H1 (cell line): ENCODE measurements at regions not wholly inside any gene's neighbourhood (a gene's known extent, or its start where the extent isn't known, plus 50 kb on each side); places are given as distances from the start of the nearest gene placed in this dataset.

ENCODE experiments used
- CTCF ChIA-PET: fragments of 300-600 bp; sonication (Branson Sonifier 250); formaldehyde crosslinking; loops from one replicate; lab custom pipeline; 2021; ENCODE audit not compliant: partially characterized antibody; lab: Charles Lee
- POLR2A ChIA-PET: fragments of 300-600 bp; sonication (Branson Sonifier 250); formaldehyde crosslinking; loops from one replicate; lab custom pipeline; 2021; ENCODE audit warnings: inconsistent platforms; ENCODE audit not compliant: partially characterized antibody; lab: Charles Lee
- DNase-seq, 2 experiments: peaks; one replicate each; pipeline versions ENCODE4 v3.0.0 to v3.0.0-alpha.2; 2010 to 2022; ENCODE audit warnings: low spot score in 2 of 2, low read depth in 1 of 2, mixed read lengths in 1 of 2
- FAIRE-seq: peaks from 2 replicates; lab custom pipeline; 2011; peaks lifted over from hg19 to GRCh38; lab: Jason Lieb, UNC
- H2AFZ ChIP-seq: 2 replicates; pipeline ENCODE4 v1.8.1; 2012; ENCODE audit warnings: low read length, inconsistent platforms
- H2AK5ac ChIP-seq: 2 replicates; pipeline ENCODE4 v1.6.1; 2013; ENCODE audit warnings: low read depth, low read length
- H2BK120ac ChIP-seq: replicated peaks from 2 replicates; pipeline ENCODE3; 2013; ENCODE audit warnings: low read depth, low read length, inconsistent platforms
- H2BK12ac ChIP-seq: 2 replicates; pipeline ENCODE4 v1.6.1; 2013; ENCODE audit warnings: low read depth, low read length
- H2BK15ac ChIP-seq: 2 replicates; pipeline ENCODE4 v1.6.1; 2013; ENCODE audit warnings: low read length
- H2BK20ac ChIP-seq: 2 replicates; pipeline ENCODE4 v1.6.1; 2013; ENCODE audit warnings: low read length
- H2BK5ac ChIP-seq: 2 replicates; pipeline ENCODE4 v1.6.1; 2013; ENCODE audit warnings: low read depth, low read length
- H3K14ac ChIP-seq: 2 replicates; pipeline ENCODE4 v1.6.1; 2013; ENCODE audit warnings: inconsistent platforms; ENCODE audit not compliant: insufficient read length
- H3K18ac ChIP-seq: 2 replicates; pipeline ENCODE4 v1.6.1; 2013; ENCODE audit warnings: low read length; ENCODE audit errors: extremely low read depth
- H3K23ac ChIP-seq: 2 replicates; pipeline ENCODE4 v1.6.1; 2013; ENCODE audit warnings: inconsistent platforms; ENCODE audit not compliant: insufficient read length
- H3K23me2 ChIP-seq: 2 replicates; pipeline ENCODE4 v1.6.1; 2013; ENCODE audit warnings: low read depth, low read length
- H3K27ac ChIP-seq: 2 replicates; pipeline ENCODE4 v1.6.1; 2011; ENCODE audit warnings: low read depth, low read length, inconsistent platforms
- H3K27me3 ChIP-seq, 4 experiments: replicated peaks in 1 of 4; 1 replicate in 1 of 4; 2 replicates in 3 of 4; pipeline versions ENCODE4 v1.6.1 to v1.8.1; 2011 to 2013; ENCODE audit warnings: low read length in 3 of 4, mild to moderate bottlenecking in 3 of 4, inconsistent platforms in 2 of 4, mixed read lengths in 2 of 4, moderate library complexity in 1 of 4; ENCODE audit not compliant: control insufficient read depth in 3 of 4, insufficient read depth in 3 of 4; ENCODE audit errors: extremely low read depth in 1 of 4
- H3K36me3 ChIP-seq, 4 experiments: 2 replicates each; pipeline versions ENCODE4 v1.6.1 to v1.8.1; 2011 to 2013; ENCODE audit warnings: mild to moderate bottlenecking in 4 of 4, low read length in 3 of 4, moderate library complexity in 2 of 4, control low read depth in 1 of 4, inconsistent platforms in 1 of 4; ENCODE audit not compliant: insufficient read depth in 4 of 4, control insufficient read depth in 2 of 4
- H3K4ac ChIP-seq: replicated peaks from 2 replicates; pipeline ENCODE3; 2013; ENCODE audit warnings: low read length, low read depth, mixed read lengths, inconsistent platforms; ENCODE audit not compliant: insufficient read length
- H3K4me1 ChIP-seq, 4 experiments: replicated peaks in 1 of 4; 1 replicate in 1 of 4; 2 replicates in 3 of 4; pipeline versions ENCODE4 v1.6.1 to v1.8.1; 2011 to 2013; ENCODE audit warnings: low read length in 3 of 4, inconsistent platforms in 2 of 4, mixed read lengths in 1 of 4; ENCODE audit not compliant: insufficient read depth in 4 of 4, control insufficient read depth in 3 of 4
- H3K4me2 ChIP-seq, 2 experiments: 2 replicates each; pipeline versions ENCODE4 v1.6.1 to v1.8.1; 2011 to 2013; ENCODE audit warnings: low read depth in 2 of 2, low read length in 2 of 2, control low read depth in 1 of 2, inconsistent platforms in 1 of 2, mild to moderate bottlenecking in 1 of 2; ENCODE audit not compliant: insufficient read depth in 1 of 2
- H3K4me3 ChIP-seq, 4 experiments: fragments of 200-600, 300-600 bp in 1 of 4; sonication (generic), shearing (Covaris generic), sonication (Bioruptor Twin) in 1 of 4; 2 replicates each; pipeline versions ENCODE4 v1.5.1 to v1.8.1; 2011 to 2016; ENCODE audit warnings: low read length in 4 of 4, low read depth in 3 of 4, control low read depth in 2 of 4, inconsistent platforms in 2 of 4, mild to moderate bottlenecking in 2 of 4, mixed read lengths in 1 of 4, moderate library complexity in 1 of 4; ENCODE audit not compliant: insufficient read depth in 2 of 4; ENCODE audit errors: extremely low read depth in 1 of 4
- H3K56ac ChIP-seq: replicated peaks from 2 replicates; pipeline ENCODE3; 2013; ENCODE audit warnings: low read depth, mild to moderate bottlenecking, mixed read lengths, low read length, inconsistent platforms; ENCODE audit not compliant: insufficient read length
- H3K79me1 ChIP-seq: 2 replicates; pipeline ENCODE4 v1.6.1; 2013; ENCODE audit warnings: low read depth, low read length, control low read depth
- H3K79me2 ChIP-seq, 2 experiments: 2 replicates each; pipeline versions ENCODE4 v1.6.1 to v1.8.1; 2012 to 2013; ENCODE audit warnings: low read length in 2 of 2, mild to moderate bottlenecking in 2 of 2, inconsistent platforms in 1 of 2; ENCODE audit not compliant: insufficient read depth in 2 of 2, control insufficient read depth in 1 of 2
- H3K9ac ChIP-seq, 4 experiments: replicated peaks in 1 of 4; 1 replicate in 1 of 4; 2 replicates in 3 of 4; pipeline versions ENCODE4 v1.6.1 to v1.8.1; 2011 to 2013; ENCODE audit warnings: low read depth in 3 of 4, low read length in 3 of 4, control low read depth in 2 of 4, mild to moderate bottlenecking in 2 of 4, moderate library complexity in 2 of 4, inconsistent platforms in 1 of 4; ENCODE audit errors: extremely low read depth in 1 of 4
- H3K9me3 ChIP-seq, 2 experiments: 2 replicates each; pipeline versions ENCODE4 v1.6.1 to v1.8.1; 2012 to 2013; ENCODE audit warnings: mild to moderate bottlenecking in 2 of 2, moderate library complexity in 2 of 2, control low read depth in 1 of 2, inconsistent platforms in 1 of 2, low read depth in 1 of 2, low read length in 1 of 2, mixed read lengths in 1 of 2; ENCODE audit not compliant: insufficient read depth in 2 of 2
- H4K20me1 ChIP-seq, 2 experiments: replicated peaks in 1 of 2; 2 replicates each; pipeline versions ENCODE3 to v1.8.1; 2011 to 2013; ENCODE audit warnings: inconsistent platforms in 2 of 2, low read length in 2 of 2, mild to moderate bottlenecking in 1 of 2; ENCODE audit not compliant: insufficient read depth in 2 of 2, control insufficient read depth in 1 of 2
- H4K5ac ChIP-seq: 2 replicates; pipeline ENCODE4 v1.6.1; 2013; ENCODE audit warnings: low read length, low read depth, mixed read lengths, inconsistent platforms; ENCODE audit not compliant: insufficient read length
- H4K8ac ChIP-seq: 2 replicates; pipeline ENCODE4 v1.8.0; 2013; ENCODE audit warnings: mild to moderate bottlenecking, moderate library complexity, low read length, inconsistent platforms; ENCODE audit not compliant: insufficient read depth; ENCODE audit errors: extremely low read depth
- H4K91ac ChIP-seq: replicated peaks from 2 replicates; pipeline ENCODE3; 2013; ENCODE audit warnings: low read length, mixed read lengths, inconsistent platforms; ENCODE audit not compliant: insufficient read length
- ASH2L ChIP-seq: fragments of 200-600, 300-600 bp; sonication (generic); IDR thresholded peaks from one replicate; pipeline ENCODE4 v1.7.1; 2017; ENCODE audit warnings: low read length
- WGBS, 2 experiments: shearing (Covaris generic) in 1 of 2; methylation state at CpG; one replicate each; pipeline versions ENCODE4 v1.1.6 to v1.1.7; 2013 to 2015; ENCODE audit warnings: low lambda C conversion rate in 2 of 2, mixed read lengths in 2 of 2, inconsistent platforms in 1 of 2, low coverage in 1 of 2, missing lambda C conversion rate in 1 of 2; ENCODE audit not compliant: insufficient replicate concordance in 2 of 2, insufficient coverage in 1 of 2, insufficient read length in 1 of 2; ENCODE audit errors: extremely low coverage in 1 of 2, missing lambda C conversion rate in 1 of 2; 5-methylcytosine and 5-hydroxymethylcytosine counted together

DNA sequence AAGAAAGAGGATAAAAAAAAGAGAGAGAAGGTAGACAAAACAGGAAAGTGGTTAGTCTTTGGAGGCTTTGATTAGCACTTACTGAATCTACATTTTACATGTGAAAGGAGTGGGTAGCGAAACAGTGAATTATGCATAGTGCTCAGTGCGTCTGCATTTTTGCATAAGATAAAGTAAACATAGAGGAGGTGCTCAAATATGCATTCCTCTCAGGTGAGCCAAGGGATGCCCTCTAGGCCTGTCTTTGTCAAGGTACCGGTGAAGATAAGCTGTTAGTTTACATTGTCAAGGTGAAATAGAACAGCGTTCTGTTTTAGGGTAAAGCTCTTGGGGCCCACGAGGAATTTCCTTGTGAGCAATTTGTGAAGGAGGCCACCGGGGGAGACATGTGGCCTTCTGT lies 260.6 kb downstream of the TRIML1 start:
- CTCF ChIA-PET: interaction anchor here (1.0 to 1.8 kb wide), 3 partner anchors 11 to 59 kb away, joined by 3 to 4 read pairs (median 4); no protein-coding TSS in a partner anchor
- peak overlapping the region; percentile 23 to 41; a peak in 1 of 4 replicates for H3K4me2 ChIP-seq
- no peaks in the 10 kb centered on the region for H4K20me1 ChIP-seq
- peaks cover 0 to 2% of the 10 kb centered on the region in 2 experiments; a peak in 2 of 4 replicates for H3K9me3 ChIP-seq
- FAIRE-seq (peak; percentile 72), DNase-seq (peak in 1 of 2 experiments; percentile 66)
- H3K23me2 ChIP-seq: no peaks in the 10 kb centered on the region
- H2BK15ac ChIP-seq: no peak overlapping the region
- H2BK120ac ChIP-seq: no peak overlapping the region
- H3K27me3 ChIP-seq: no peaks in the 10 kb centered on the region
- no peak overlapping the region for H2AK5ac ChIP-seq
- H3K23ac ChIP-seq: no peak overlapping the region
- H3K4ac ChIP-seq: no peak overlapping the region
- H3K36me3 ChIP-seq: no peaks in the 10 kb centered on the region
- no peak overlapping the region for H3K4me3 ChIP-seq
- H3K9ac ChIP-seq: no peak overlapping the region
- no peaks in the 10 kb centered on the region for H3K79me1 ChIP-seq
- peak overlapping the region; percentile 35; the same call in 1 of the 2 replicates for H2BK20ac ChIP-seq
- WGBS, 2 experiments: 6% methylated on average over 6 of the region's 6 CpGs; no CpG with 5 or more reads in 1 of the 2 experiments
- peak overlapping the region; percentile 20; the same call in 1 of the 2 replicates for H3K27ac ChIP-seq
- peak overlapping the region; percentile 77 for H2BK5ac ChIP-seq
- H3K79me2 ChIP-seq: no peaks in the 10 kb centered on the region
- no peak overlapping the region for H2AFZ ChIP-seq
- H3K56ac ChIP-seq: no peak overlapping the region
- peak overlapping the region; percentile 46 for H4K5ac ChIP-seq
- H4K8ac ChIP-seq: no peak overlapping the region
- H4K91ac ChIP-seq: no peak overlapping the region
- no peak overlapping the region for H3K14ac ChIP-seq
- H3K18ac ChIP-seq: no peak overlapping the region
- H3K4me1 ChIP-seq: peaks cover 3 to 12% (median 10%) of the 10 kb centered on the region in 4 experiments; a peak in 4 of 7 replicates
- peak overlapping the region; percentile 45; the same call in 1 of the 2 replicates for H2BK12ac ChIP-seq
- POLR2A ChIA-PET: interaction anchor here (0.5 to 1.0 kb wide), 2 partner anchors 129 to 368 kb away, joined by 3 to 4 read pairs; no protein-coding TSS in a partner anchor
- TF ChIP-seq ASH2L: no peak
